ENCODE measurements at regions not wholly inside any gene's neighbourhood (a gene's known extent, or its start where the extent isn't known, plus 50 kb on each side); places are given as distances from the start of the nearest gene placed in this dataset.

- H3K27me3 Mint-ChIP-seq (ENCODE audit: insufficient read depth, unreplicated experiment): no peaks in the 10 kb centered on the region
- H3K9me3 Mint-ChIP-seq (ENCODE audit: unreplicated experiment): peaks cover 29% of the 10 kb centered on the region
- no peaks in the 10 kb centered on the region for H3K36me3 ChIP-seq (ENCODE audit: control insufficient read depth, insufficient read depth, low read length)
- H3K4me3 Mint-ChIP-seq (ENCODE audit: unreplicated experiment): no peak overlapping the region
- H3K27ac Mint-ChIP-seq (ENCODE audit: unreplicated experiment): no peak overlapping the region
- no peak for TF ChIP-seq CTCF (IDR thresholded peaks at IDR 0.05; ENCODE audit: insufficient read depth in 1 of 2, low read depth in 1 of 2, low read length in 1 of 2, severe bottlenecking in 1 of 2, unreplicated experiment in 1 of 2)
- BruUV-seq (replicated peaks): no TSS peak
- no peak for DNase-seq
- POLR2A ChIA-PET: no interaction called here
- peaks cover 30% of the 10 kb centered on the region for H3K4me1 ChIP-seq
- H3K4me3 ChIP-seq (ENCODE audit: low read depth, low read length): no peak overlapping the region
- peaks cover 10% of the 10 kb centered on the region; the same call in 1 of the 2 replicates for H3K9me3 ChIP-seq
- no peaks in the 10 kb centered on the region for H3K36me3 Mint-ChIP-seq (ENCODE audit: insufficient read depth, unreplicated experiment)
- CTCF ChIA-PET: no interaction called here
- peaks cover 23% of the 10 kb centered on the region for H3K4me1 Mint-ChIP-seq (ENCODE audit: low read depth, unreplicated experiment)
- intact Hi-C loops (cut with micrococcal nuclease; ENCODE audit: unreplicated experiment): no loop called here
- no peaks in the 10 kb centered on the region for H3K27me3 ChIP-seq (replicated peaks; ENCODE audit: control insufficient read depth, insufficient read depth, low read length)
These were observed 302.6 kb upstream of the TGFBR2 start for GRCh38 chr3:30303770-30304169.

- Histone ChIP-seq H3K9me3 (peaks cover 10% of the 10 kb centered on the region; the same call in 1 of the 2 replicates), H3K36me3 (ENCODE audit: control insufficient read depth, insufficient read depth, low read length) (no peaks in the 10 kb centered on the region), H3K4me3 (ENCODE audit: low read depth, low read length) (no peak overlapping the region), H3K4me1 (peaks cover 18% of the 10 kb centered on the region), H3K27me3 (replicated peaks; ENCODE audit: control insufficient read depth, insufficient read depth, low read length) (no peaks in the 10 kb centered on the region)
- Mint-ChIP-seq H3K27me3 (ENCODE audit: insufficient read depth, unreplicated experiment) (no peaks in the 10 kb centered on the region), H3K9me3 (ENCODE audit: unreplicated experiment) (peaks cover 29% of the 10 kb centered on the region), H3K4me3 (ENCODE audit: unreplicated experiment) (no peak overlapping the region), H3K27ac (ENCODE audit: unreplicated experiment) (no peak overlapping the region), H3K4me1 (ENCODE audit: low read depth, unreplicated experiment) (peaks cover 17% of the 10 kb centered on the region), H3K36me3 (ENCODE audit: insufficient read depth, unreplicated experiment) (no peaks in the 10 kb centered on the region)
- CTCF ChIA-PET: no interaction called here
- no peak for DNase-seq
- intact Hi-C loops (cut with micrococcal nuclease; ENCODE audit: unreplicated experiment): no loop called here
- POLR2A ChIA-PET: no interaction called here
- no TSS peak for BruUV-seq (replicated peaks)
- no peak for TF ChIP-seq CTCF (IDR thresholded peaks at IDR 0.05; ENCODE audit: insufficient read depth in 1 of 2, low read depth in 1 of 2, low read length in 1 of 2, severe bottlenecking in 1 of 2, unreplicated experiment in 1 of 2)
These were observed 301.4 kb upstream of the TGFBR2 start for GRCh38 chr3:30305021-30305420.

- peaks cover 10% of the 10 kb centered on the region; the same call in 1 of the 2 replicates for H3K9me3 ChIP-seq
- H3K4me3 ChIP-seq (ENCODE audit: low read depth, low read length): no peak overlapping the region
- Mint-ChIP-seq H3K4me3 (ENCODE audit: unreplicated experiment) (no peak overlapping the region), H3K27me3 (ENCODE audit: insufficient read depth, unreplicated experiment) (no peaks in the 10 kb centered on the region), H3K36me3 (ENCODE audit: insufficient read depth, unreplicated experiment) (no peaks in the 10 kb centered on the region), H3K27ac (ENCODE audit: unreplicated experiment) (no peak overlapping the region), H3K4me1 (ENCODE audit: low read depth, unreplicated experiment) (no peaks in the 10 kb centered on the region), H3K9me3 (ENCODE audit: unreplicated experiment) (peaks cover 29% of the 10 kb centered on the region)
- POLR2A ChIA-PET: no interaction called here
- CTCF ChIA-PET: no interaction called here
- H3K27me3 ChIP-seq (replicated peaks; ENCODE audit: control insufficient read depth, insufficient read depth, low read length): no peaks in the 10 kb centered on the region
- H3K36me3 ChIP-seq (ENCODE audit: control insufficient read depth, insufficient read depth, low read length): no peaks in the 10 kb centered on the region
- no peak for TF ChIP-seq CTCF (IDR thresholded peaks at IDR 0.05; ENCODE audit: insufficient read depth in 1 of 2, low read depth in 1 of 2, low read length in 1 of 2, severe bottlenecking in 1 of 2, unreplicated experiment in 1 of 2)
- no peaks in the 10 kb centered on the region for H3K4me1 ChIP-seq
- no TSS peak for BruUV-seq (replicated peaks)
- no peak for DNase-seq
- intact Hi-C loops (cut with micrococcal nuclease; ENCODE audit: unreplicated experiment): no loop called here
These were observed 299.5 kb upstream of the TGFBR2 start for GRCh38 chr3:30306896-30307295.

Measured in Caco-2 (cell line).